CD4-positive, alpha-beta memory T cell (primary cell): ENCODE measurements at regions not wholly inside any gene's neighbourhood (a gene's known extent, or its start where the extent isn't known, plus 50 kb on each side); places are given as distances from the start of the nearest gene placed in this dataset.

Experiments
- CTCF ChIA-PET: fragments of 350-600 bp; sonication (Branson Sonifier 250); formaldehyde crosslinking; loops from one replicate; lab custom pipeline; 2021; ENCODE audit warnings: inconsistent platforms; ENCODE audit not compliant: partially characterized antibody; lab: Charles Lee
- POLR2A ChIA-PET: fragments of 350-600 bp; sonication (Branson Sonifier 250); formaldehyde crosslinking; loops from one replicate; lab custom pipeline; 2021; ENCODE audit not compliant: partially characterized antibody; lab: Charles Lee
- DNase-seq, 5 donors: peaks; one replicate each; pipeline versions ENCODE4 v3.0.0 to v3.0.0-alpha.2; 2020 to 2022; ENCODE audit warnings: mixed read lengths in 1 of 5
- H3K27ac ChIP-seq: one replicate; pipeline ENCODE4 v1.7.0; 2013; ENCODE audit warnings: low read depth, low read length
- H3K27me3 ChIP-seq: 2 replicates; pipeline ENCODE4 v1.7.0; 2013; ENCODE audit warnings: mild to moderate bottlenecking, low read length, moderate library complexity; ENCODE audit not compliant: insufficient read depth
- H3K36me3 ChIP-seq: 2 replicates; pipeline ENCODE4 v1.7.0; 2013; ENCODE audit warnings: mild to moderate bottlenecking, low read length, moderate library complexity; ENCODE audit not compliant: insufficient read depth
- H3K4me1 ChIP-seq: 2 replicates; pipeline ENCODE4 v1.7.0; 2013; ENCODE audit warnings: mild to moderate bottlenecking, low read length, moderate library complexity; ENCODE audit not compliant: insufficient read depth
- H3K4me3 ChIP-seq, 2 donors: one replicate each; pipeline ENCODE4 v1.7.0; 2013; ENCODE audit warnings: low read length in 2 of 2, mild to moderate bottlenecking in 1 of 2
- H3K9me3 ChIP-seq, 2 donors: one replicate each; pipeline ENCODE4 v1.7.0; 2013; ENCODE audit warnings: low read length in 2 of 2, control low read depth in 1 of 2; ENCODE audit not compliant: control insufficient read depth in 1 of 2
- H3K27ac Mint-ChIP-seq, 7 donors: one replicate each; pipeline ENCODE4 v1.8.0; 2020 to 2021; ENCODE audit warnings: mixed read lengths in 7 of 7, mild to moderate bottlenecking in 6 of 7, inconsistent platforms in 3 of 7, moderate library complexity in 3 of 7
- H3K27me3 Mint-ChIP-seq, 2 donors: one replicate each; pipeline ENCODE4 v1.8.0; 2020 to 2021; ENCODE audit warnings: mixed read lengths in 2 of 2
- H3K36me3 Mint-ChIP-seq, 2 donors: one replicate each; pipeline ENCODE4 v1.8.0; 2020 to 2021; ENCODE audit warnings: mixed read lengths in 2 of 2, inconsistent platforms in 1 of 2, mild to moderate bottlenecking in 1 of 2
- H3K4me1 Mint-ChIP-seq, 4 donors: one replicate each; pipeline ENCODE4 v1.8.0; 2020 to 2021; ENCODE audit warnings: mixed read lengths in 4 of 4, mild to moderate bottlenecking in 1 of 4
- H3K4me3 Mint-ChIP-seq, 8 donors: one replicate each; pipeline ENCODE4 v1.8.0; 2020 to 2021; ENCODE audit warnings: mixed read lengths in 8 of 8, mild to moderate bottlenecking in 7 of 8, moderate library complexity in 6 of 8, inconsistent platforms in 3 of 8
- H3K9me3 Mint-ChIP-seq, 8 donors: one replicate each; pipeline ENCODE4 v1.8.0; 2020 to 2021; ENCODE audit warnings: mixed read lengths in 8 of 8, mild to moderate bottlenecking in 5 of 8, inconsistent platforms in 3 of 8, moderate library complexity in 1 of 8
- intact Hi-C: fragments of 100-400 bp; cut with micrococcal nuclease; formaldehyde crosslinking; loops from one replicate; pipeline ENCODE4 v1.15.1; 2023

- no peak for DNase-seq
- H3K27ac ChIP-seq: peak overlapping the region; percentile 55
- H3K36me3 ChIP-seq: no peaks in the 10 kb centered on the region
- intact Hi-C loops: loop anchor here (1.0 to 2.0 kb wide), 3 partner anchors 15 to 563 kb away; no protein-coding TSS in a partner anchor
- no peaks in the 10 kb centered on the region for H3K9me3 ChIP-seq
- peak overlapping the region; percentile 68 to 80 for H3K4me3 ChIP-seq
- POLR2A ChIA-PET: no interaction called here
- Mint-ChIP-seq H3K4me3 (peak overlapping the region; percentile 79 to 90 (median 85)), H3K27me3 (peaks cover 0 to 9% of the 10 kb centered on the region in 2 donors), H3K4me1 (peaks cover 15 to 17% (median 16%) of the 10 kb centered on the region in 4 donors), H3K27ac (peak overlapping the region; percentile 65 to 96 (median 89)), H3K9me3 (peaks cover 0 to 3% (median 0%) of the 10 kb centered on the region in 8 donors), H3K36me3 (peaks cover 2 to 3% of the 10 kb centered on the region in 2 donors)
- peaks cover 19% of the 10 kb centered on the region for H3K4me1 ChIP-seq
- CTCF ChIA-PET: no interaction called here
- H3K27me3 ChIP-seq: no peaks in the 10 kb centered on the region
These were observed 69.5 kb upstream of the SYT13 start for GRCh38 chr11:45355706-45356041.

- CTCF ChIA-PET: interaction anchor here (2.0 kb wide), 1 partner anchor 17 kb away, joined by 6 read pairs; no protein-coding TSS in a partner anchor
- peak overlapping the region; percentile 55 for H3K27ac ChIP-seq
- peaks cover 15 to 17% (median 16%) of the 10 kb centered on the region in 4 donors for H3K4me1 Mint-ChIP-seq
These were observed 69.0 kb upstream of the SYT13 start for GRCh38 chr11:45354976-45355705.

GRCh38 chr11:45348729-45349128, 62.6 kb upstream of the SYT13 start:
- ChIA-PET CTCF (interaction anchor here (1.0 kb wide), 1 partner anchor 8 kb away, joined by 3 read pairs; no protein-coding TSS in a partner anchor), POLR2A (no interaction called here)
- no peaks in the 10 kb centered on the region for H3K9me3 ChIP-seq
- H3K36me3 ChIP-seq: no peaks in the 10 kb centered on the region
- DNase-seq: no peak
- no peak overlapping the region for H3K27ac Mint-ChIP-seq
- no peaks in the 10 kb centered on the region for H3K9me3 Mint-ChIP-seq
- no peaks in the 10 kb centered on the region for H3K4me1 Mint-ChIP-seq
- H3K4me1 ChIP-seq: no peaks in the 10 kb centered on the region
- intact Hi-C loops: loop anchor here (10.0 kb wide), 1 partner anchor 784 kb away; the partner anchor contains the start of gene CD82
- peaks cover 4 to 20% of the 10 kb centered on the region in 2 donors for H3K27me3 Mint-ChIP-seq
- H3K36me3 Mint-ChIP-seq: peaks cover 0 to 1% of the 10 kb centered on the region in 2 donors
- H3K4me3 ChIP-seq: no peak overlapping the region
- H3K4me3 Mint-ChIP-seq: peak overlapping the region in 1 of 8 donors; percentile 37
- H3K27me3 ChIP-seq: no peaks in the 10 kb centered on the region
- no peak overlapping the region for H3K27ac ChIP-seq

More at GRCh38 chr11:45354976-45355705, 69.0 kb upstream of the SYT13 start:
- POLR2A ChIA-PET: interaction anchor here (0.9 to 1.5 kb wide), 2 partner anchors 14 to 19 kb away, joined by 3 to 4 read pairs; no protein-coding TSS in a partner anchor
- intact Hi-C loops: loop anchor here (1.0 to 2.0 kb wide), 3 partner anchors 15 to 564 kb away; no protein-coding TSS in a partner anchor
- peak; percentile 86 to 88 (median 87) for DNase-seq
- Mint-ChIP-seq H3K27ac (peak overlapping the region; percentile 67 to 96 (median 89)), H3K27me3 (peaks cover 0 to 9% of the 10 kb centered on the region in 2 donors), H3K4me3 (peak overlapping the region; percentile 79 to 90 (median 85)), H3K36me3 (peaks cover 2 to 3% of the 10 kb centered on the region in 2 donors), H3K9me3 (peaks cover 0 to 3% (median 0%) of the 10 kb centered on the region in 8 donors)
- no peaks in the 10 kb centered on the region for H3K9me3 ChIP-seq
- H3K4me1 ChIP-seq: peaks cover 19% of the 10 kb centered on the region
- H3K36me3 ChIP-seq: no peaks in the 10 kb centered on the region
- no peaks in the 10 kb centered on the region for H3K27me3 ChIP-seq
- peak overlapping the region; percentile 68 to 80 for H3K4me3 ChIP-seq

GRCh38 chr11:45347348-45348082, 61.4 kb upstream of the SYT13 start:
- ChIA-PET POLR2A (no interaction called here), CTCF (interaction anchor here (1.1 kb wide), 1 partner anchor 24 kb away, joined by 4 read pairs; no protein-coding TSS in a partner anchor)
- Histone ChIP-seq H3K27me3 (no peaks in the 10 kb centered on the region), H3K4me3 (no peak overlapping the region), H3K9me3 (no peaks in the 10 kb centered on the region), H3K27ac (no peak overlapping the region), H3K4me1 (no peaks in the 10 kb centered on the region), H3K36me3 (no peaks in the 10 kb centered on the region)
- no peak for DNase-seq
- Mint-ChIP-seq H3K4me3 (no peak overlapping the region), H3K27ac (no peak overlapping the region), H3K36me3 (no peaks in the 10 kb centered on the region), H3K27me3 (peaks cover 10 to 21% of the 10 kb centered on the region in 2 donors), H3K4me1 (no peaks in the 10 kb centered on the region), H3K9me3 (no peaks in the 10 kb centered on the region)
- intact Hi-C loops: loop anchor here (10.0 kb wide), 1 partner anchor 783 kb away; the partner anchor contains the start of gene CD82

GRCh38 chr11:45345491-45345890, 59.4 kb upstream of the SYT13 start:
- Histone ChIP-seq H3K4me3 (no peak overlapping the region), H3K9me3 (no peaks in the 10 kb centered on the region), H3K27me3 (no peaks in the 10 kb centered on the region), H3K36me3 (no peaks in the 10 kb centered on the region), H3K27ac (no peak overlapping the region), H3K4me1 (peaks cover 1% of the 10 kb centered on the region)
- ChIA-PET CTCF (no interaction called here), POLR2A (no interaction called here)
- Mint-ChIP-seq H3K4me1 (peaks cover 0 to 2% (median under 1%) of the 10 kb centered on the region in 4 donors), H3K27ac (no peak overlapping the region), H3K36me3 (no peaks in the 10 kb centered on the region), H3K9me3 (no peaks in the 10 kb centered on the region), H3K27me3 (peaks cover 13 to 20% of the 10 kb centered on the region in 2 donors), H3K4me3 (no peak overlapping the region)
- intact Hi-C loops: loop anchor here (10.0 kb wide), 1 partner anchor 781 kb away; the partner anchor contains the start of gene CD82
- DNase-seq: no peak

GRCh38 chr11:45344028-45344427, 57.9 kb upstream of the SYT13 start:
- no peak overlapping the region for H3K27ac Mint-ChIP-seq
- POLR2A ChIA-PET: interaction anchor here (1.4 kb wide), 1 partner anchor 10 kb away, joined by 3 read pairs; no protein-coding TSS in a partner anchor
- H3K4me3 ChIP-seq: no peak overlapping the region
- CTCF ChIA-PET: interaction anchor here (1.4 kb wide), 1 partner anchor 415 kb away, joined by 4 read pairs; no protein-coding TSS in a partner anchor
- no peak overlapping the region for H3K27ac ChIP-seq
- DNase-seq: no peak
- peaks cover 7 to 16% (median 10%) of the 10 kb centered on the region in 4 donors for H3K4me1 Mint-ChIP-seq
- no peaks in the 10 kb centered on the region for H3K9me3 ChIP-seq
- no peaks in the 10 kb centered on the region for H3K36me3 Mint-ChIP-seq
- intact Hi-C loops: loop anchor here (10.0 kb wide), 1 partner anchor 779 kb away; the partner anchor contains the start of gene CD82
- H3K36me3 ChIP-seq: no peaks in the 10 kb centered on the region
- no peaks in the 10 kb centered on the region for H3K9me3 Mint-ChIP-seq
- H3K4me1 ChIP-seq: peaks cover 13% of the 10 kb centered on the region
- no peak overlapping the region for H3K4me3 Mint-ChIP-seq
- peaks cover 17 to 20% of the 10 kb centered on the region in 2 donors for H3K27me3 Mint-ChIP-seq
- H3K27me3 ChIP-seq: no peaks in the 10 kb centered on the region
